ENCODE measurements at regions not wholly inside any gene's neighbourhood (a gene's known extent, or its start where the extent isn't known, plus 50 kb on each side); places are given as distances from the start of the nearest gene placed in this dataset.

GRCh38 chr15:37219211-37219701 lies 118.9 kb upstream of the MEIS2 start:
- Histone ChIP-seq H3K79me2 (ENCODE audit: control insufficient read depth, insufficient read depth, low read length, unreplicated experiment) (no peaks in the 10 kb centered on the region), H3K4me3 (ENCODE audit: low read depth, low read length) (no peak overlapping the region), H3K36me3 (ENCODE audit: insufficient read depth, low read length) (no peaks in the 10 kb centered on the region), H3K27me3 (ENCODE audit: insufficient read depth, low read length) (peaks cover 48% of the 10 kb centered on the region), H2AFZ (ENCODE audit: low read length, unreplicated experiment) (no peak overlapping the region), H3K27ac (ENCODE audit: low read depth, low read length) (no peak overlapping the region), H3K4me1 (ENCODE audit: control insufficient read depth, insufficient read depth, low read length, unreplicated experiment) (no peaks in the 10 kb centered on the region)

DNA sequence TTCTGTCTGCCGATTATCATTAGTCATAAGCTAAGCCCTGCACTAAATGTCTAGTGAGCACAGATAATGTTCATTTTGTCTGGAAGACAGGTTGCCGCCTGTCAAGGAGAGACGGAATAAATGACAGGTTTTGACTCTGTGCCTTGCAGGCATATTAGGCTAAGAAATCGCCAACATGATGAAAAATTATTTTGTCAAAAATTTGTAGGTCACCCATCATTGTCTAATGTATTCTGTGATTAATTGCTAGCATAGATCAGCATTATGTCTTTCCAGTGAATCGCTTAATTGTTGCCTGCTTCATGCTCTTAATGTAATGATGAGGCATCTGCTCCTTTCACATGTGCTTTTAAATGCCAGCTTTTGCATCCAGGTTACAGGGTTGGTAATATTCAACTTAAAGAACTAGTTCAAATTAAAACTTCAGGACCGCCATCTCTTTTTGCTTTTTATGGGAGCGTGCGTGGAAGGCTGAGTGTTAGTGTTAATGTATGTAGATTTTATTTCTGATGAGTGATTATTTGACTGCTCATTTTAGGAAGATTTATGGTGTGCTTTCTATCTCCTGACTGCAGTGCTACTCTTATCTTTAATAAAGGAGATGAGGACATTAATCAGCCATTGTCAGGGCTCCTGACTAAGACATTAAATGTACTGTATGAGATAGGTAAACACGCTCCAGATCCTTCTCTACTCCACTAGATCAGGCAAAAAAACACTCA lies 120.8 kb upstream of the MEIS2 start:
- no peak overlapping the region for H3K27ac ChIP-seq (ENCODE audit: low read depth, low read length)
- H3K36me3 ChIP-seq (ENCODE audit: insufficient read depth, low read length), result no peaks in the 10 kb centered on the region
- no peaks in the 10 kb centered on the region for H3K79me2 ChIP-seq (ENCODE audit: control insufficient read depth, insufficient read depth, low read length, unreplicated experiment)
- H3K27me3 ChIP-seq (ENCODE audit: insufficient read depth, low read length), result peaks cover 55% of the 10 kb centered on the region
- H3K4me1 ChIP-seq (ENCODE audit: control insufficient read depth, insufficient read depth, low read length, unreplicated experiment), result no peaks in the 10 kb centered on the region
- no peak overlapping the region for H3K4me3 ChIP-seq (ENCODE audit: low read depth, low read length)
- no peak overlapping the region for H2AFZ ChIP-seq (ENCODE audit: low read length, unreplicated experiment)

- no peaks in the 10 kb centered on the region for H3K79me2 ChIP-seq (ENCODE audit: control insufficient read depth, insufficient read depth, low read length, unreplicated experiment)
- peaks cover 53% of the 10 kb centered on the region for H3K27me3 ChIP-seq (ENCODE audit: insufficient read depth, low read length)
- H2AFZ ChIP-seq (ENCODE audit: low read length, unreplicated experiment), result no peak overlapping the region
- no peak overlapping the region for H3K27ac ChIP-seq (ENCODE audit: low read depth, low read length)
- H3K36me3 ChIP-seq (ENCODE audit: insufficient read depth, low read length), result no peaks in the 10 kb centered on the region
- no peak overlapping the region for H3K4me3 ChIP-seq (ENCODE audit: low read depth, low read length)
- H3K4me1 ChIP-seq (ENCODE audit: control insufficient read depth, insufficient read depth, low read length, unreplicated experiment), result no peaks in the 10 kb centered on the region
Measured at GRCh38 chr15:37221671-37222145, 121.4 kb upstream of the MEIS2 start.

GRCh38 chr15:37223089-37223488 lies 122.7 kb upstream of the MEIS2 start:
- Histone ChIP-seq H3K36me3 (ENCODE audit: insufficient read depth, low read length) (no peaks in the 10 kb centered on the region), H3K79me2 (ENCODE audit: control insufficient read depth, insufficient read depth, low read length, unreplicated experiment) (no peaks in the 10 kb centered on the region), H3K27me3 (ENCODE audit: insufficient read depth, low read length) (peaks cover 58% of the 10 kb centered on the region), H2AFZ (ENCODE audit: low read length, unreplicated experiment) (no peak overlapping the region), H3K27ac (ENCODE audit: low read depth, low read length) (no peak overlapping the region), H3K4me3 (ENCODE audit: low read depth, low read length) (no peak overlapping the region), H3K4me1 (ENCODE audit: control insufficient read depth, insufficient read depth, low read length, unreplicated experiment) (no peaks in the 10 kb centered on the region)

DNA sequence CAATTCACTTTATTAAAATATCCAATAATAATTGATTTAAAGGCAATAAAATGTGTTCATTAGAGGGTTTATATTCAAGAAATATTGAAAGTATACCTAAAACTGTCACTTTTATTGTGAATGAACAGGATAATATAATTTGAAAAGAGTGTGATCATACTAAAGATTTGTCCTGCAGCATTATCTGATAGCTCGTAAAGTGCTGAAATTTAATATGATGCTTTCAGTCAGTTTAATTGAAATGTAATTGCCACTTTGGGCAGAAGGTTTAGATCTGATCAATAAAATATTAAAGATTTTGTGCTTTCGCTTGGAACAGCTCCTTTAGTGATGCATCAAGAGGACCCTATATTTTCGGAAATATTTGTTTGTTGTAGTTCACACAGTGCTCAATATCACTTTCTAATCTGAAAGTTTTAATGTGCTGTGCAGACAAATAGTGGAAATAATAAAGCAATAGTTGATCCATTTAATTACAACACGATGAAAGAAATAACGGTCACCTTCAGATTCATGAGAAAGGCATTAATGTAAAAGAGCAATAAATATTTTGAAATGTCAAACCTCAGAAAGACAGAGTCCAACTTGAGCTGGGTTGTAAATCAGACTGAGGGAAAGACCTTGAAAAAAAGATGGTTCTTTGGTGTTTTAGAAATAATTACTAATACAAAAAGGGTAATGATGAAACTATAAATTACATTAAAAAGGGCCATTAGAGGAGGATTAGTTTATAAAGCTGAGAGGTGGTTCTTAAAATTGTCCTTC lies 129.7 kb upstream of the MEIS2 start:
- Histone ChIP-seq H3K27me3 (ENCODE audit: insufficient read depth, low read length) (peaks cover 30% of the 10 kb centered on the region), H3K4me1 (ENCODE audit: control insufficient read depth, insufficient read depth, low read length, unreplicated experiment) (no peaks in the 10 kb centered on the region), H3K79me2 (ENCODE audit: control insufficient read depth, insufficient read depth, low read length, unreplicated experiment) (no peaks in the 10 kb centered on the region), H3K36me3 (ENCODE audit: insufficient read depth, low read length) (no peaks in the 10 kb centered on the region), H3K27ac (ENCODE audit: low read depth, low read length) (no peak overlapping the region), H2AFZ (ENCODE audit: low read length, unreplicated experiment) (no peak overlapping the region), H3K4me3 (ENCODE audit: low read depth, low read length) (no peak overlapping the region)

GRCh38 chr15:37245358-37245757 lies 145.0 kb upstream of the MEIS2 start:
- Histone ChIP-seq H3K27ac (ENCODE audit: low read depth, low read length) (no peak overlapping the region), H3K27me3 (ENCODE audit: insufficient read depth, low read length) (peaks cover 19% of the 10 kb centered on the region; the same call in 1 of the 2 replicates), H3K4me3 (ENCODE audit: low read depth, low read length) (no peak overlapping the region), H3K36me3 (ENCODE audit: insufficient read depth, low read length) (no peaks in the 10 kb centered on the region), H3K4me1 (ENCODE audit: control insufficient read depth, insufficient read depth, low read length, unreplicated experiment) (no peaks in the 10 kb centered on the region), H2AFZ (ENCODE audit: low read length, unreplicated experiment) (no peak overlapping the region), H3K79me2 (ENCODE audit: control insufficient read depth, insufficient read depth, low read length, unreplicated experiment) (no peaks in the 10 kb centered on the region)

GRCh38 chr15:37246065-37246464 lies 145.7 kb upstream of the MEIS2 start:
- H3K79me2 ChIP-seq (ENCODE audit: control insufficient read depth, insufficient read depth, low read length, unreplicated experiment), result no peaks in the 10 kb centered on the region
- H3K27ac ChIP-seq (ENCODE audit: low read depth, low read length), result no peak overlapping the region
- H2AFZ ChIP-seq (ENCODE audit: low read length, unreplicated experiment), result no peak overlapping the region
- H3K4me3 ChIP-seq (ENCODE audit: low read depth, low read length), result no peak overlapping the region
- H3K4me1 ChIP-seq (ENCODE audit: control insufficient read depth, insufficient read depth, low read length, unreplicated experiment), result no peaks in the 10 kb centered on the region
- peaks cover 19% of the 10 kb centered on the region; the same call in 1 of the 2 replicates for H3K27me3 ChIP-seq (ENCODE audit: insufficient read depth, low read length)
- H3K36me3 ChIP-seq (ENCODE audit: insufficient read depth, low read length), result no peaks in the 10 kb centered on the region

DNA sequence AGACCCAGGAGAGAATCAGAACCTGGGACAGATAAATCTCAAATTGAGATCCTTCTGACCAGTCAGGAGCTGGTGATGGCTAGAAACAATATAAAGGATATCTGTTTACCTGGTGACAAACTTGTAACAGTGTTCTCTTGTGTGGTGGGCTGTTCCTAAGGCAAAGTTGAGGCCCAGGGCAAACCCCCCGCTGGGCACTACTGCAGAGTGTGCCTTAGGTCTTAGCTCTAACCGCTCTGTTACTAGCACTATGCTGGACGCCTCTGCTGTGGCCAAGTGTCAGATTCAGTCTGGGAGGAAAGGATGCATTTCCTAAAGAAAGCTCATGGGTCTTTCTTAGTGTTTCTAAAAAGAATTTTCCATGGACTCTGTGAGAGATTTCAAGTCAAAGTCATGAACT lies 146.5 kb upstream of the MEIS2 start:
- Histone ChIP-seq H3K4me1 (ENCODE audit: control insufficient read depth, insufficient read depth, low read length, unreplicated experiment) (no peaks in the 10 kb centered on the region), H3K27me3 (ENCODE audit: insufficient read depth, low read length) (peaks cover 14% of the 10 kb centered on the region; the same call in 1 of the 2 replicates), H3K79me2 (ENCODE audit: control insufficient read depth, insufficient read depth, low read length, unreplicated experiment) (no peaks in the 10 kb centered on the region), H3K4me3 (ENCODE audit: low read depth, low read length) (no peak overlapping the region), H2AFZ (ENCODE audit: low read length, unreplicated experiment) (no peak overlapping the region), H3K36me3 (ENCODE audit: insufficient read depth, low read length) (no peaks in the 10 kb centered on the region), H3K27ac (ENCODE audit: low read depth, low read length) (no peak overlapping the region)

DNA sequence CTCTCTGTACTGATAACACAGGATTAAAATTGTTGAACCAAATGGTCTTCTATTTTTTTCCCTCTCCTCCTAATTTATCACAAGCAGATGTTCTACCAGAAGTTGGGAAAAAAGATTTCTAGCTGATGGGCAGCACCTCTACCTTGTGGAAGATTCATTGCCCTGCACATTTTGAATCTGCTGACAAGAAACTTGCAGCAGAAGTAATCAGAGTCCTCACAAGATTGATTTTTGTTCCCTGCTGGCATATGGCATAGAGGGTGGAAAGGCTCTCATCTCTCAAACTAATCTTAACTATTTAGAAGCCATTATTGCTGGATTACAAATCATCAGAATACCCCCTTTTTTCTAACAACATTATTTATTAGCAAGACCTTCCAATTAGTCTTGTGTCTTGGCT lies 148.9 kb upstream of the MEIS2 start:
- Histone ChIP-seq H3K36me3 (ENCODE audit: insufficient read depth, low read length) (no peaks in the 10 kb centered on the region), H2AFZ (ENCODE audit: low read length, unreplicated experiment) (no peak overlapping the region), H3K27me3 (ENCODE audit: insufficient read depth, low read length) (peaks cover 14% of the 10 kb centered on the region; the same call in 1 of the 2 replicates), H3K4me3 (ENCODE audit: low read depth, low read length) (no peak overlapping the region), H3K27ac (ENCODE audit: low read depth, low read length) (no peak overlapping the region), H3K4me1 (ENCODE audit: control insufficient read depth, insufficient read depth, low read length, unreplicated experiment) (no peaks in the 10 kb centered on the region), H3K79me2 (ENCODE audit: control insufficient read depth, insufficient read depth, low read length, unreplicated experiment) (no peaks in the 10 kb centered on the region)

DNA sequence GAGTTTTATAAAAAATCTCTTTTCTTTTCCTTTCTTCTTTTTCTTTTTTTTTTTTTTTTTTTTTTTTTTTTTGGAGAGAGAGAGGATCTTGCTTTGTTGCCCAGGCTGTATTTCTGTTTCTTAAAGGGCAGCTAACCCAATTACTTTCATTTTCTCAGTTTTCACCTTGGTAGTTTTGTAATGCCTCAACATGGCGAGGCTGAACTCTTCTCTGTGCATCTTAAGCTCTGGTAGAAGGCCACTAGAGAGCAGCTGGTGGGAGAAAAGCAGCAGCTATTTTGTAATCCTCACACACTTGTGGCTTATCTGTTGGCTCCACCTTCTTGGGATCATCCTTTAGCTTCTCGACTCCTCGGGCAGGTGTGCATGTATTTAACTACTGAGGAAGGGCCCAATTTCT lies 152.2 kb upstream of the MEIS2 start:
- H3K4me1 ChIP-seq (ENCODE audit: control insufficient read depth, insufficient read depth, low read length, unreplicated experiment), result no peaks in the 10 kb centered on the region
- H3K27me3 ChIP-seq (ENCODE audit: insufficient read depth, low read length), result peaks cover 14% of the 10 kb centered on the region; the same call in 1 of the 2 replicates
- H3K79me2 ChIP-seq (ENCODE audit: control insufficient read depth, insufficient read depth, low read length, unreplicated experiment), result no peaks in the 10 kb centered on the region
- no peaks in the 10 kb centered on the region for H3K36me3 ChIP-seq (ENCODE audit: insufficient read depth, low read length)
- H2AFZ ChIP-seq (ENCODE audit: low read length, unreplicated experiment), result peak overlapping the region; percentile 14
- no peak overlapping the region for H3K4me3 ChIP-seq (ENCODE audit: low read depth, low read length)
- no peak overlapping the region for H3K27ac ChIP-seq (ENCODE audit: low read depth, low read length)

All from ACC112 (cell line).